ENCODE measurements at regions not wholly inside any gene's neighbourhood (a gene's known extent, or its start where the extent isn't known, plus 50 kb on each side); places are given as distances from the start of the nearest gene placed in this dataset.

GRCh38 chrX:40931921-40932320, 153.3 kb upstream of the USP9X start:
- peak; percentile 12; the same call in 1 of the 2 replicates for TF ChIP-seq CTCF (IDR thresholded peaks at IDR 0.05; ENCODE audit: low read depth, low read length)
- no peak for TF ChIP-seq EZH2phosphoT487 (IDR thresholded peaks at IDR 0.05; ENCODE audit: low read depth)
